Non-pigmented ciliary epithelial cell (primary cell): ENCODE measurements at regions not wholly inside any gene's neighbourhood (a gene's known extent, or its start where the extent isn't known, plus 50 kb on each side); places are given as distances from the start of the nearest gene placed in this dataset.

Experiments
- DNase-seq: peaks from one replicate; pipeline ENCODE4 v3.0.0-alpha.2; 2010; ENCODE audit warnings: low read depth

- no peak for DNase-seq
Measured at GRCh38 chr3:99191186-99191585, 289.7 kb upstream of the DCBLD2 start.

- DNase-seq: no peak
Measured at GRCh38 chr3:99188936-99189335, 287.4 kb upstream of the DCBLD2 start.

GRCh38 chr3:99186016-99186415 is 284.5 kb upstream of the DCBLD2 start:
- no peak for DNase-seq

- no peak for DNase-seq
Measured at GRCh38 chr3:99176169-99176964, 274.9 kb upstream of the DCBLD2 start.

GRCh38 chr3:99175276-99175812 is 273.8 kb upstream of the DCBLD2 start:
- no peak for DNase-seq

GRCh38 chr3:99172736-99173657 is 271.5 kb upstream of the DCBLD2 start:
- peak; percentile 45 for DNase-seq

GRCh38 chr3:99171800-99172199 is 270.3 kb upstream of the DCBLD2 start:
- no peak for DNase-seq

GRCh38 chr3:99170867-99171517 is 269.5 kb upstream of the DCBLD2 start:
- no peak for DNase-seq

GRCh38 chr3:99167071-99167470 is 265.6 kb upstream of the DCBLD2 start:
- DNase-seq: no peak

- DNase-seq: no peak
Measured at GRCh38 chr3:99163314-99163713, 261.8 kb upstream of the DCBLD2 start.

GRCh38 chr3:99159220-99159762 is 257.8 kb upstream of the DCBLD2 start:
- no peak for DNase-seq

- no peak for DNase-seq
Measured at GRCh38 chr3:99145031-99145430, 243.5 kb upstream of the DCBLD2 start.

GRCh38 chr3:99143493-99143892 is 242.0 kb upstream of the DCBLD2 start:
- DNase-seq: no peak

- DNase-seq: no peak
Measured at GRCh38 chr3:99134986-99135385, 233.5 kb upstream of the DCBLD2 start.

GRCh38 chr3:99131876-99132275 is 230.4 kb upstream of the DCBLD2 start:
- no peak for DNase-seq

GRCh38 chr3:99128725-99129505 is 227.4 kb upstream of the DCBLD2 start:
- DNase-seq: peak; percentile 98

- no peak for DNase-seq
Measured at GRCh38 chr3:99128235-99128634, 226.7 kb upstream of the DCBLD2 start.

GRCh38 chr3:99126316-99126715 is 224.8 kb upstream of the DCBLD2 start:
- no peak for DNase-seq

- no peak for DNase-seq
Measured at GRCh38 chr3:99119385-99119784, 217.9 kb upstream of the DCBLD2 start.

- no peak for DNase-seq
Measured at GRCh38 chr3:99118381-99118780, 216.9 kb upstream of the DCBLD2 start.
